Neural progenitor cell (in vitro differentiated cells): ENCODE measurements at regions not wholly inside any gene's neighbourhood (a gene's known extent, or its start where the extent isn't known, plus 50 kb on each side); places are given as distances from the start of the nearest gene placed in this dataset.
A peak's percentile ranks its signal among the peaks of the same experiment; 100 is the strongest.

ENCODE experiments used
- DNase-seq: peaks from one replicate; pipeline ENCODE4 v3.0.0-alpha.2; 2016; ENCODE audit warnings: low spot score
- H2AFZ ChIP-seq: fragments of 200-600 bp; sonication (generic); replicated peaks from 2 replicates; pipeline ENCODE4 v1.6.1; 2016; ENCODE audit warnings: antibody characterized with exemption
- H3F3A ChIP-seq: fragments of 200-600 bp; sonication (generic); 2 replicates; pipeline ENCODE4 v1.6.1; 2016; ENCODE audit warnings: antibody characterized with exemption, low read depth
- H3K27ac ChIP-seq: fragments of 200-600 bp; sonication (generic); 2 replicates; pipeline ENCODE4 v1.5.1; 2016; ENCODE audit warnings: mild to moderate bottlenecking
- H3K27me3 ChIP-seq: fragments of 200-600 bp; sonication (generic); 2 replicates; pipeline ENCODE4 v1.6.1; 2016; ENCODE audit warnings: mild to moderate bottlenecking, moderate library complexity
- H3K36me3 ChIP-seq: fragments of 200-600 bp; sonication (generic); 2 replicates; pipeline ENCODE4 v1.5.1; 2016
- H3K4me1 ChIP-seq: fragments of 200-600 bp; sonication (generic); 2 replicates; pipeline ENCODE4 v1.6.1; 2016; ENCODE audit warnings: mixed run types
- H3K4me2 ChIP-seq: fragments of 200-600 bp; sonication (generic); 2 replicates; pipeline ENCODE4 v1.6.1; 2016
- H3K4me3 ChIP-seq: fragments of 200-600 bp; sonication (generic); 2 replicates; pipeline ENCODE4 v1.5.1; 2016
- H3K79me2 ChIP-seq: fragments of 200-600 bp; sonication (generic); 2 replicates; pipeline ENCODE4 v1.6.1; 2016; ENCODE audit warnings: low read depth
- H3K9ac ChIP-seq: fragments of 200-600 bp; sonication (generic); 2 replicates; pipeline ENCODE4 v1.6.1; 2016
- H3K9me3 ChIP-seq: fragments of 200-600 bp; sonication (generic); 2 replicates; pipeline ENCODE4 v1.5.1; 2016; ENCODE audit warnings: low read depth
- H4K20me1 ChIP-seq: fragments of 200-600 bp; sonication (generic); 2 replicates; pipeline ENCODE4 v1.6.1; 2016; ENCODE audit warnings: low read depth
- H3K27ac Mint-ChIP-seq: 3 replicates; pipeline ENCODE4 v1.8.0; 2021; ENCODE audit warnings: mixed read lengths
- H3K27me3 Mint-ChIP-seq: 2 replicates; pipeline ENCODE4 v1.8.0; 2022; ENCODE audit warnings: low read depth, mild to moderate bottlenecking, inconsistent platforms, moderate library complexity, mixed read lengths; ENCODE audit not compliant: insufficient read depth
- H3K36me3 Mint-ChIP-seq: 3 replicates; pipeline ENCODE4 v1.8.0; 2021; ENCODE audit warnings: mixed read lengths
- H3K4me1 Mint-ChIP-seq: 3 replicates; pipeline ENCODE4 v1.8.0; 2021; ENCODE audit warnings: mixed read lengths
- H3K4me3 Mint-ChIP-seq: 3 replicates; pipeline ENCODE4 v1.8.0; 2021; ENCODE audit warnings: mild to moderate bottlenecking, moderate library complexity, mixed read lengths
- H3K9me3 Mint-ChIP-seq: 3 replicates; pipeline ENCODE4 v1.8.0; 2020; ENCODE audit warnings: mixed read lengths
- EZH2 ChIP-seq: fragments of 200-600 bp; sonication (generic); IDR thresholded peaks from 2 replicates; pipeline ENCODE4 v1.6.1; 2017; ENCODE audit warnings: antibody characterized with exemption, mild to moderate bottlenecking, moderate library complexity
- EZH2phosphoT487 ChIP-seq: fragments of 200-600 bp; sonication (generic); IDR thresholded peaks from 2 replicates; pipeline ENCODE4 v1.6.1; 2017; ENCODE audit warnings: antibody characterized with exemption
- TF ChIP-seq, protein P1 (sequence below): fragments of 200-600 bp; sonication (generic); IDR thresholded peaks from 2 replicates; pipeline ENCODE4 v1.5.1; 2017; ENCODE audit warnings: antibody characterized with exemption, mild to moderate bottlenecking

DNA sequence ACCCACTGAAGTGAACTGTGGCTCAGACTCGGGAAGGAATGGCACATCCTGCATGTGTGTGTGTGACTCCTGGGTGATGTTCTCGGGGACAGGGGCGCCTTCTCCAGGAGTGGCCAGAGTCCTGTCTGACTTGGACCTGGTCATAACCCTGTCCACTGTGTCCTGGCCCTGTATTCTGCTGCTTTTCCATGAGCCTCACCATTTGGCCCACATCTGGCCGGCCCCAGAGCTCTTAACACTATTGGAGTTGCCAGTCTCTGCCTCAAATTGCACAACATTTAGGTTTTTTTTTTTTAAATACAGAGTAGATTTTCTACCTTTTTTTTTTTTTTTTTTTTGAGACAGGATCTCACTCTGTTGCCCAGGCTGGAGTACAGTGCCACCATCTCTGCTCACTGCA, 278.3 kb upstream of the TUT7 start:
- TF ChIP-seq, protein P1, sequence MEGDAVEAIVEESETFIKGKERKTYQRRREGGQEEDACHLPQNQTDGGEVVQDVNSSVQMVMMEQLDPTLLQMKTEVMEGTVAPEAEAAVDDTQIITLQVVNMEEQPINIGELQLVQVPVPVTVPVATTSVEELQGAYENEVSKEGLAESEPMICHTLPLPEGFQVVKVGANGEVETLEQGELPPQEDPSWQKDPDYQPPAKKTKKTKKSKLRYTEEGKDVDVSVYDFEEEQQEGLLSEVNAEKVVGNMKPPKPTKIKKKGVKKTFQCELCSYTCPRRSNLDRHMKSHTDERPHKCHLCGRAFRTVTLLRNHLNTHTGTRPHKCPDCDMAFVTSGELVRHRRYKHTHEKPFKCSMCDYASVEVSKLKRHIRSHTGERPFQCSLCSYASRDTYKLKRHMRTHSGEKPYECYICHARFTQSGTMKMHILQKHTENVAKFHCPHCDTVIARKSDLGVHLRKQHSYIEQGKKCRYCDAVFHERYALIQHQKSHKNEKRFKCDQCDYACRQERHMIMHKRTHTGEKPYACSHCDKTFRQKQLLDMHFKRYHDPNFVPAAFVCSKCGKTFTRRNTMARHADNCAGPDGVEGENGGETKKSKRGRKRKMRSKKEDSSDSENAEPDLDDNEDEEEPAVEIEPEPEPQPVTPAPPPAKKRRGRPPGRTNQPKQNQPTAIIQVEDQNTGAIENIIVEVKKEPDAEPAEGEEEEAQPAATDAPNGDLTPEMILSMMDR, result no peak
- no peak for TF ChIP-seq EZH2
- TF ChIP-seq EZH2phosphoT487, result no peak
- Histone ChIP-seq H3K4me2 (no peak overlapping the region), H2AFZ (no peak overlapping the region), H3F3A (peaks cover under 1% of the 10 kb centered on the region), H3K9me3 (no peaks in the 10 kb centered on the region), H3K27me3 (no peaks in the 10 kb centered on the region), H4K20me1 (no peaks in the 10 kb centered on the region), H3K79me2 (no peaks in the 10 kb centered on the region), H3K4me3 (no peak overlapping the region), H3K27ac (no peak overlapping the region), H3K36me3 (no peaks in the 10 kb centered on the region), H3K9ac (no peak overlapping the region), H3K4me1 (peaks cover 6% of the 10 kb centered on the region)
- no peak for DNase-seq
- H3K27ac Mint-ChIP-seq, result peak overlapping the region; percentile 57
- H3K36me3 Mint-ChIP-seq, result no peaks in the 10 kb centered on the region
- peaks cover 8% of the 10 kb centered on the region for H3K9me3 Mint-ChIP-seq
- H3K4me3 Mint-ChIP-seq, result no peak overlapping the region
- peaks cover 8% of the 10 kb centered on the region for H3K27me3 Mint-ChIP-seq
- peaks cover 34% of the 10 kb centered on the region for H3K4me1 Mint-ChIP-seq

DNA sequence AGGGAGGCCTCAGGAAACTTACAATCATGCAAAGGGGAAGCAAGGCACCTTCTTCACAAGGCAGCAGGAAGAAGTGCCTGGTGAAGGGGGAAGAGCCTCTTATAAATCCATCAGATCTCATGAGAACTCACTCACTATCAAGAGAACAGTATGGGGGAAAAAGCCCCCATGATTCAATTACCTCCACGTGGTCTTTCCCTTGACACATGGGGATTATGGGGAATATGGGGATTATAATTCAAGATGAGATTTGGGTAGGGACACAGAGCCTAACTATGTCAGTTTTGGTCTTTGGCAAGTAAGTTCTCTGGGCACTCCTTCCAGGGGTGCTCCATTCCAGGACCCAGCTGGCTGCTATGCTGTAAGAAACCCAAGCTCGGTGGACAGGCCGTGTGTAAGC, 275.3 kb upstream of the TUT7 start:
- Histone ChIP-seq H3K4me2 (no peak overlapping the region), H4K20me1 (no peaks in the 10 kb centered on the region), H3K27ac (no peak overlapping the region), H3K36me3 (no peaks in the 10 kb centered on the region), H3K9me3 (no peaks in the 10 kb centered on the region), H3K4me1 (peaks cover 5% of the 10 kb centered on the region), H3K27me3 (no peaks in the 10 kb centered on the region), H3K4me3 (no peak overlapping the region), H3K79me2 (no peaks in the 10 kb centered on the region), H2AFZ (no peak overlapping the region), H3F3A (no peaks in the 10 kb centered on the region), H3K9ac (no peak overlapping the region)
- peaks cover 22% of the 10 kb centered on the region for H3K4me1 Mint-ChIP-seq
- no peak overlapping the region for H3K4me3 Mint-ChIP-seq
- no peak for DNase-seq
- peaks cover 2% of the 10 kb centered on the region for H3K9me3 Mint-ChIP-seq
- TF ChIP-seq, protein P1, result no peak
- TF ChIP-seq EZH2phosphoT487, result no peak
- no peaks in the 10 kb centered on the region for H3K36me3 Mint-ChIP-seq
- peaks cover 14% of the 10 kb centered on the region for H3K27me3 Mint-ChIP-seq
- no peak overlapping the region for H3K27ac Mint-ChIP-seq

DNA sequence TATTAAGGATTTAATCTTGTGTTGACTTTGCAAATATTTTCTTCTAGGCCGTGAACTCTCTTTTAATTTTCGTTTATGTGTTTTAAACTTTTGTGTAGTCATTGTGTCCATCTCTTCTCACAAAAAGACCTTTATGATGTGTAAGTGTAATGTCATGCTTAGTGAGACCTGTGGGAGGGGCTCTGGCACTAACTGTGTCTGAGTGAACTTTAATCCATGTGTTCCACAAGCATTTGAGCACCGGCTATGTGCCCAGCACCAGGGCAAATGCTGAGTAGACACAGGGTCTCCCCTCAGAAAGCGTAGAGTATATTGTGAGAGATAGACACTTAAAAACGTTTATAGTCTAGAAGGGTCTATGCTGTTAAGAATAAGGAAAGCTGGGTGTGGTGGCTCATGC, 272.6 kb upstream of the TUT7 start:
- H2AFZ ChIP-seq, result no peak overlapping the region
- no peak overlapping the region for H3K4me3 ChIP-seq

DNA sequence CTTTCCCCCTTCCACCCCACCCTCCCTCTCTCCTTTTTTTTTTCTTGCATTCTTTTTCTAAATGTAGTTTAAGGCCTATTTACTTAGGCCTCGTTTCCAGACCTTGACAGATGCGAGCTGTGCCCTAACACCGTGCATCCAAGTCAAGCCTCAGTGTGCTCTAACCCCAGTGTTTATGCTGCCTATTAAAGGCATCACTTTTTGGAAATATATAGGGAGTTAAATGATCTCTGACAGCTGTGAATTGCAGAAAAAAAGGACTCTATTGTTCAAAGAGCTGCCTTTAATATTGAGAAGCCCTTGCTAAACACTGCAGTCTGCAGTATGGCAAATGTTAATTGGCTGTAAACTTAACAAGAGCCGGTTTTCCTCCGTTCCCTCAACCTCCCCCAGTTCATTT, 270.4 kb upstream of the TUT7 start:
- no peaks in the 10 kb centered on the region for H3K36me3 Mint-ChIP-seq

More for the DNA sequence above, 272.6 kb upstream of the TUT7 start:
- Mint-ChIP-seq H3K36me3 (no peaks in the 10 kb centered on the region), H3K4me1 (peaks cover 12% of the 10 kb centered on the region), H3K27me3 (peaks cover 7% of the 10 kb centered on the region), H3K27ac (no peak overlapping the region), H3K9me3 (no peaks in the 10 kb centered on the region), H3K4me3 (no peak overlapping the region)
- no peaks in the 10 kb centered on the region for H3K36me3 ChIP-seq
- TF ChIP-seq EZH2phosphoT487, result no peak
- TF ChIP-seq EZH2, result no peak
- DNase-seq, result no peak
- H3K4me2 ChIP-seq, result no peak overlapping the region
- no peaks in the 10 kb centered on the region for H3K27me3 ChIP-seq
- no peak overlapping the region for H3K9ac ChIP-seq
- H4K20me1 ChIP-seq, result no peaks in the 10 kb centered on the region
- H3F3A ChIP-seq, result no peaks in the 10 kb centered on the region
- no peak overlapping the region for H3K27ac ChIP-seq
- no peaks in the 10 kb centered on the region for H3K79me2 ChIP-seq
- H3K4me1 ChIP-seq, result peaks cover 9% of the 10 kb centered on the region
- H3K9me3 ChIP-seq, result no peaks in the 10 kb centered on the region

More for the DNA sequence above, 270.4 kb upstream of the TUT7 start:
- H3K27ac ChIP-seq, result peak overlapping the region; percentile 17
- no peak overlapping the region for H3K4me3 ChIP-seq
- peaks cover 9% of the 10 kb centered on the region for H3K4me1 ChIP-seq
- no peak overlapping the region for H3K4me3 Mint-ChIP-seq
- H3K9ac ChIP-seq, result no peak overlapping the region
- TF ChIP-seq EZH2phosphoT487 (no peak), EZH2 (no peak)
- TF ChIP-seq, protein P1, result no peak
- H3F3A ChIP-seq, result no peaks in the 10 kb centered on the region
- no peaks in the 10 kb centered on the region for H3K36me3 ChIP-seq
- no peaks in the 10 kb centered on the region for H4K20me1 ChIP-seq
- peak overlapping the region; percentile 86 for H3K27ac Mint-ChIP-seq
- H3K9me3 ChIP-seq, result no peaks in the 10 kb centered on the region
- peaks cover 8% of the 10 kb centered on the region for H3K4me1 Mint-ChIP-seq
- H3K79me2 ChIP-seq, result no peaks in the 10 kb centered on the region
- peak overlapping the region; percentile 46 for H2AFZ ChIP-seq
- no peaks in the 10 kb centered on the region for H3K9me3 Mint-ChIP-seq
- peak overlapping the region; percentile 29 for H3K4me2 ChIP-seq
- no peak for DNase-seq
- no peaks in the 10 kb centered on the region for H3K27me3 ChIP-seq
- H3K27me3 Mint-ChIP-seq, result peaks cover 7% of the 10 kb centered on the region
